HCT116 (cell line): ENCODE measurements at regions not wholly inside any gene's neighbourhood (a gene's known extent, or its start where the extent isn't known, plus 50 kb on each side); places are given as distances from the start of the nearest gene placed in this dataset.

ENCODE experiments used
- ATAC-seq: fragments of 200-7000 bp; cut with Tn5 transposase; 2 replicates; pipeline ENCODE4 v1.9.1; 2020; ENCODE audit warnings: mild to moderate bottlenecking, moderate library complexity
- BruUV-seq: library from RNA; stranded (reverse); fragments of 400-500 nt; replicated peaks from 2 replicates; lab custom pipeline; 2021; lab: Mats Ljungman, UMichigan
- CTCF ChIA-PET: fragments of 300-600 bp; sonication (Branson Sonifier 250); formaldehyde crosslinking; loops from one replicate; lab custom pipeline; 2021; ENCODE audit warnings: antibody characterized with exemption; lab: Charles Lee
- POLR2A ChIA-PET: fragments of 300-600, 350-600 bp; sonication (Branson Sonifier 250); formaldehyde crosslinking; loops from one replicate; lab custom pipeline; 2021; ENCODE audit warnings: antibody characterized with exemption; lab: Charles Lee
- RAD21 ChIA-PET, 2 experiments: fragments of 300-600 bp; sonication (Branson Sonifier 250); formaldehyde crosslinking; loops; one replicate each; lab custom pipeline; 2023; ENCODE audit warnings: low total read pairs in 2 of 2; ENCODE audit not compliant: uncharacterized antibody in 2 of 2, unreplicated experiment in 2 of 2, low non-redundant PET in 1 of 2; lab: Charles Lee
- DNase-seq: peaks from one replicate; pipeline ENCODE4 v3.0.0-alpha.2; 2010; ENCODE audit warnings: low read depth, low spot score
- H2AFZ ChIP-seq: fragments of 200-600 bp; shearing (Covaris generic), sonication (generic); 2 replicates; pipeline ENCODE4 v1.6.1; 2017; ENCODE audit warnings: low read depth, mixed run types, mixed read lengths, antibody characterized with exemption, low read length; ENCODE audit not compliant: poor library complexity, severe bottlenecking
- H3K27ac ChIP-seq: 2 replicates; pipeline ENCODE4 v1.5.1; 2012; ENCODE audit warnings: low read depth, low read length
- H3K27me3 ChIP-seq: fragments of 200-600 bp; sonication (generic); 2 replicates; pipeline ENCODE4 v1.6.1; 2016; ENCODE audit warnings: mixed run types, low read length, mixed read lengths; ENCODE audit not compliant: insufficient read depth
- H3K36me3 ChIP-seq, 2 experiments: fragments of 200-500 bp in 1 of 2; fragments of 200-600 bp in 1 of 2; sonication (Bioruptor generic) in 1 of 2; sonication (generic) in 1 of 2; 2 replicates each; pipeline versions ENCODE4 v1.5.1 to v1.6.1; 2014 to 2016; ENCODE audit warnings: low read length in 2 of 2, inconsistent platforms in 1 of 2, mixed read lengths in 1 of 2, mixed run types in 1 of 2; ENCODE audit not compliant: insufficient read depth in 2 of 2, control insufficient read depth in 1 of 2
- H3K4me1 ChIP-seq, 2 experiments: fragments of 200-600 bp in 1 of 2; sonication (generic) in 1 of 2; 2 replicates each; pipeline versions ENCODE4 v1.5.1 to v1.6.1; 2012 to 2017; ENCODE audit warnings: low read length in 2 of 2, inconsistent platforms in 1 of 2, mild to moderate bottlenecking in 1 of 2, mixed read lengths in 1 of 2, mixed run types in 1 of 2, moderate library complexity in 1 of 2; ENCODE audit not compliant: insufficient read depth in 2 of 2, control insufficient read depth in 1 of 2
- H3K4me2 ChIP-seq: fragments of 200-600 bp; sonication (generic); 2 replicates; pipeline ENCODE4 v1.6.1; 2017; ENCODE audit warnings: mixed run types, low read length, mixed read lengths
- H3K4me3 ChIP-seq, 2 experiments: fragments of 200-600 bp in 1 of 2; sonication (generic) in 1 of 2; replicated peaks in 1 of 2; 2 replicates each; pipeline ENCODE4 v1.5.1; 2011 to 2016; ENCODE audit warnings: low read length in 2 of 2, control low read depth in 1 of 2, low read depth in 1 of 2, mild to moderate bottlenecking in 1 of 2, mixed read lengths in 1 of 2, mixed run types in 1 of 2
- H3K79me2 ChIP-seq: fragments of 200-600 bp; sonication (generic); 2 replicates; pipeline ENCODE4 v1.6.1; 2017; ENCODE audit warnings: mild to moderate bottlenecking, mixed run types, low read length, moderate library complexity, mixed read lengths; ENCODE audit not compliant: insufficient read depth
- H3K9ac ChIP-seq: fragments of 200-600 bp; sonication (generic); 2 replicates; pipeline ENCODE4 v1.6.1; 2016; ENCODE audit warnings: low read length, mixed read lengths
- H3K9me2 ChIP-seq: fragments of 200-600 bp; sonication (generic), shearing (Covaris generic); 2 replicates; pipeline ENCODE4 v1.6.1; 2017; ENCODE audit warnings: mixed run types, mild to moderate bottlenecking, moderate library complexity; ENCODE audit not compliant: insufficient read depth
- H3K9me3 ChIP-seq, 2 experiments: fragments of 200-500 bp in 1 of 2; fragments of 200-600 bp in 1 of 2; sonication (Bioruptor generic) in 1 of 2; sonication (generic) in 1 of 2; 2 replicates each; pipeline ENCODE4 v1.6.1; 2014 to 2017; ENCODE audit warnings: low read length in 2 of 2, mixed read lengths in 2 of 2, inconsistent platforms in 1 of 2, low read depth in 1 of 2, mild to moderate bottlenecking in 1 of 2, mixed run types in 1 of 2, moderate library complexity in 1 of 2; ENCODE audit not compliant: control insufficient read depth in 1 of 2, insufficient read depth in 1 of 2
- H4K20me1 ChIP-seq: fragments of 200-600 bp; sonication (generic), shearing (Covaris generic); 2 replicates; pipeline ENCODE4 v1.6.1; 2017; ENCODE audit warnings: mixed run types, mild to moderate bottlenecking, moderate library complexity; ENCODE audit not compliant: insufficient read depth
- CBX3 ChIP-seq: IDR thresholded peaks from 2 replicates; pipeline ENCODE4 v1.6.1; 2012; ENCODE audit warnings: low read depth
- CEBPB ChIP-seq: IDR thresholded peaks from 2 replicates; pipeline ENCODE4 v1.6.1; 2012; ENCODE audit warnings: low read depth
- ELF1 ChIP-seq: IDR thresholded peaks from 2 replicates; pipeline ENCODE4 v1.6.1; 2012; ENCODE audit warnings: low read depth, borderline replicate concordance
- EZH2 ChIP-seq: fragments of 200-600 bp; sonication (generic); IDR thresholded peaks from 2 replicates; pipeline ENCODE4 v1.6.1; 2017; ENCODE audit warnings: antibody characterized with exemption, mixed run types
- EZH2phosphoT487 ChIP-seq: fragments of 200-600 bp; IDR thresholded peaks from 2 replicates; pipeline ENCODE4 v1.6.1; 2018; ENCODE audit warnings: antibody characterized with exemption, borderline replicate concordance
- FOSL1 ChIP-seq: IDR thresholded peaks from 2 replicates; pipeline ENCODE4 v1.6.1; 2012; ENCODE audit warnings: low read depth
- JUND ChIP-seq: IDR thresholded peaks from 2 replicates; pipeline ENCODE4 v1.6.1; 2012
- POLR2A ChIP-seq: IDR thresholded peaks from 2 replicates; pipeline ENCODE4 v1.7.0; 2011; ENCODE audit warnings: borderline replicate concordance; ENCODE audit not compliant: insufficient read depth, insufficient read length; ENCODE audit errors: extremely low read depth
- POLR2AphosphoS5 ChIP-seq: IDR thresholded peaks from 2 replicates; pipeline ENCODE4 v1.6.1; 2011; ENCODE audit warnings: mild to moderate bottlenecking, low read depth, low read length, moderate library complexity
- RAD21 ChIP-seq: IDR thresholded peaks from 2 replicates; pipeline ENCODE4 v1.6.1; 2012; ENCODE audit warnings: low read depth, mild to moderate bottlenecking
- SIN3A ChIP-seq: IDR thresholded peaks from 2 replicates; pipeline ENCODE4 v1.6.1; 2012; ENCODE audit warnings: low read depth
- SP1 ChIP-seq: IDR thresholded peaks from 2 replicates; pipeline ENCODE4 v1.6.1; 2012; ENCODE audit warnings: low read depth
- SRF ChIP-seq: IDR thresholded peaks from 2 replicates; pipeline ENCODE4 v1.6.1; 2012; ENCODE audit warnings: low read depth
- TCF7L2 ChIP-seq: IDR thresholded peaks from 2 replicates; pipeline ENCODE4 v1.7.0; 2011; ENCODE audit warnings: borderline replicate concordance, inconsistent platforms; ENCODE audit not compliant: insufficient read depth, insufficient read length; ENCODE audit errors: extremely low read depth
- YY1 ChIP-seq: IDR thresholded peaks from 2 replicates; pipeline ENCODE4 v1.6.1; 2011; ENCODE audit warnings: low read length, low read depth, moderate library complexity, mild to moderate bottlenecking; ENCODE audit not compliant: insufficient replicate concordance; ENCODE audit errors: extremely low read depth
- ZFX ChIP-seq: fragments of 450-650 bp; IDR thresholded peaks from 2 replicates; pipeline ENCODE4 v1.6.1; 2017
- ZNF274 ChIP-seq: fragments of 200-500 bp; sonication (Bioruptor generic); IDR thresholded peaks from 2 replicates; pipeline ENCODE4 v1.6.1; 2014; ENCODE audit warnings: mild to moderate bottlenecking, low read depth, low read length, inconsistent platforms
- intact Hi-C: fragments of 100-400 bp; cut with micrococcal nuclease; formaldehyde crosslinking; loops from 2 replicates; pipeline ENCODE4 v1.10.0; 2022
- TF ChIP-seq, protein P1 (sequence below): IDR thresholded peaks from 2 replicates; pipeline ENCODE4 v1.6.1; 2011; ENCODE audit warnings: mild to moderate bottlenecking, low read length, moderate library complexity; ENCODE audit not compliant: insufficient replicate concordance; ENCODE audit errors: extremely low read depth
- TF ChIP-seq, protein P2 (sequence below), 3 experiments: fragments of 200-600 bp in 1 of 3; sonication (generic) in 1 of 3; IDR thresholded peaks in 2 of 3; conservative IDR thresholded peaks in 1 of 3; 2 replicates each; pipeline ENCODE4 v1.5.1; 2012 to 2017; ENCODE audit warnings: low read depth in 2 of 3, low read length in 2 of 3, antibody characterized with exemption in 1 of 3, borderline replicate concordance in 1 of 3, control low read depth in 1 of 3, mild to moderate bottlenecking in 1 of 3, mixed read lengths in 1 of 3, mixed run types in 1 of 3, moderate library complexity in 1 of 3; ENCODE audit not compliant: insufficient read depth in 1 of 3
- TF ChIP-seq, protein P3 (sequence below): IDR thresholded peaks from 2 replicates; pipeline ENCODE4 v1.6.1; 2012; ENCODE audit warnings: low read depth

DNA sequence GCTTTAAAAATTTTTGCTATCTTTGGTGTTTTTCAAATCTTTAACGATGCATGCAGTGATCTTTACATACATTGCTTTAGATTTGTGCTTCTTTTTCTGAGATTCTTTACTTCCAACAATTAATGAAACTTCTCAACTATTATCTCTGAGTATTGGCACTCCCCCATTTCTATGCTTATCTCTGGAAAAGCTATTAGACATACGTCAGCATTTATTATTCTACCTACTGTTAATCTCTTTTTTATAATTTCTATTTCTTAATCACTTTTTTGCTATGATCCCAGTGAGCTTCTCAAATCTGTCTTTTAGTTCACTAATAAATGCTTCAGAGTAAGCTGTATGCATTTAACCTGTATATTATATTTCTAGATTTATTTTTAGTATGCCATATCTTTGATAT is 264.2 kb upstream of the TFAP2D start (continued):
- TF ChIP-seq, protein P1, sequence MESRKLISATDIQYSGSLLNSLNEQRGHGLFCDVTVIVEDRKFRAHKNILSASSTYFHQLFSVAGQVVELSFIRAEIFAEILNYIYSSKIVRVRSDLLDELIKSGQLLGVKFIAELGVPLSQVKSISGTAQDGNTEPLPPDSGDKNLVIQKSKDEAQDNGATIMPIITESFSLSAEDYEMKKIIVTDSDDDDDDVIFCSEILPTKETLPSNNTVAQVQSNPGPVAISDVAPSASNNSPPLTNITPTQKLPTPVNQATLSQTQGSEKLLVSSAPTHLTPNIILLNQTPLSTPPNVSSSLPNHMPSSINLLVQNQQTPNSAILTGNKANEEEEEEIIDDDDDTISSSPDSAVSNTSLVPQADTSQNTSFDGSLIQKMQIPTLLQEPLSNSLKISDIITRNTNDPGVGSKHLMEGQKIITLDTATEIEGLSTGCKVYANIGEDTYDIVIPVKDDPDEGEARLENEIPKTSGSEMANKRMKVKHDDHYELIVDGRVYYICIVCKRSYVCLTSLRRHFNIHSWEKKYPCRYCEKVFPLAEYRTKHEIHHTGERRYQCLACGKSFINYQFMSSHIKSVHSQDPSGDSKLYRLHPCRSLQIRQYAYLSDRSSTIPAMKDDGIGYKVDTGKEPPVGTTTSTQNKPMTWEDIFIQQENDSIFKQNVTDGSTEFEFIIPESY, result no peak
- no peak for TF ChIP-seq POLR2AphosphoS5
- no peak for TF ChIP-seq CBX3
- no peak for TF ChIP-seq ELF1
- TF ChIP-seq SIN3A, result no peak
- no peak for TF ChIP-seq CEBPB
- TF ChIP-seq RAD21, result no peak
- TF ChIP-seq, protein P2, sequence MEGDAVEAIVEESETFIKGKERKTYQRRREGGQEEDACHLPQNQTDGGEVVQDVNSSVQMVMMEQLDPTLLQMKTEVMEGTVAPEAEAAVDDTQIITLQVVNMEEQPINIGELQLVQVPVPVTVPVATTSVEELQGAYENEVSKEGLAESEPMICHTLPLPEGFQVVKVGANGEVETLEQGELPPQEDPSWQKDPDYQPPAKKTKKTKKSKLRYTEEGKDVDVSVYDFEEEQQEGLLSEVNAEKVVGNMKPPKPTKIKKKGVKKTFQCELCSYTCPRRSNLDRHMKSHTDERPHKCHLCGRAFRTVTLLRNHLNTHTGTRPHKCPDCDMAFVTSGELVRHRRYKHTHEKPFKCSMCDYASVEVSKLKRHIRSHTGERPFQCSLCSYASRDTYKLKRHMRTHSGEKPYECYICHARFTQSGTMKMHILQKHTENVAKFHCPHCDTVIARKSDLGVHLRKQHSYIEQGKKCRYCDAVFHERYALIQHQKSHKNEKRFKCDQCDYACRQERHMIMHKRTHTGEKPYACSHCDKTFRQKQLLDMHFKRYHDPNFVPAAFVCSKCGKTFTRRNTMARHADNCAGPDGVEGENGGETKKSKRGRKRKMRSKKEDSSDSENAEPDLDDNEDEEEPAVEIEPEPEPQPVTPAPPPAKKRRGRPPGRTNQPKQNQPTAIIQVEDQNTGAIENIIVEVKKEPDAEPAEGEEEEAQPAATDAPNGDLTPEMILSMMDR (IDR thresholded peaks at IDR 0.05 in 2 of 3, conservative IDR thresholded peaks at IDR 0.05 in 1 of 3; ENCODE audit: borderline replicate concordance in 1 of 3, insufficient read depth in 1 of 3, low read depth in 2 of 3, low read length in 2 of 3), result no peak

DNA sequence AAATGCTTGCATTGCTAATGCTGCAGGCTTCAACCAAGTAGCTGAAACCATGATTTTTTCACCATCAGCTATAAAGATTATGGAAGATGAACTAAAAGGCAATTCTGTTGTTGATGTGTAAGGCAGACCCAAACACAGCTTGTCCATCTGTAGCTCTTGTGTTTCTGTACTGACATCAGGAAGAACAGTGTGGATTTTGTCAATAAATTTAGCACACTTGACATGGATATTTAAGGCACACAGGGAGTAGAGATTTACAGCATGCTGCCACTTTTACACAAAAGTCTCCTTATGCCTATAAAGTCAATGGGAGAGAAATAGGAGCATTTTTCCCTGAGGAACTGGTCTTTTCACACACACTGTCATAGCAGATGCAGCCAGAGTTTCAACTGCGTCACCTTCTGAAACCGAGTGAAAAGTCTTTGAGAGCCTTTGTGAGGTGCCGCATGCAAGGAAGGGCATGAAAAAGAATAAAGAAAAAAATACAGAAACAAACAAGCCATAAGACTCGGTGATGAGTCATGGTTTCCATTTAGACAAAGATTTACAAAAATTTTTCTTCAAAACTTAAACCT is 261.4 kb upstream of the TFAP2D start:
- Histone ChIP-seq H3K79me2 (no peaks in the 10 kb centered on the region), H3K9ac (no peak overlapping the region), H3K27ac (no peak overlapping the region), H3K4me3 (no peak overlapping the region), H3K27me3 (no peaks in the 10 kb centered on the region), H3K4me2 (no peak overlapping the region), H4K20me1 (no peaks in the 10 kb centered on the region), H3K4me1 (no peaks in the 10 kb centered on the region), H3K9me3 (peaks cover 0 to 10% of the 10 kb centered on the region in 2 experiments; a peak in 2 of 4 replicates), H3K36me3 (no peaks in the 10 kb centered on the region), H2AFZ (no peak overlapping the region), H3K9me2 (no peaks in the 10 kb centered on the region)
- no peak for DNase-seq
- no TSS peak for BruUV-seq
- intact Hi-C loops, result no loop called here
- no peak for ATAC-seq
- ChIA-PET POLR2A (no interaction called here), RAD21 (no interaction called here), CTCF (no interaction called here)
- TF ChIP-seq YY1, result no peak
- no peak for TF ChIP-seq EZH2
- no peak for TF ChIP-seq CBX3
- no peak for TF ChIP-seq FOSL1
- TF ChIP-seq TCF7L2, result no peak
- no peak for TF ChIP-seq POLR2A
- no peak for TF ChIP-seq JUND
- no peak for TF ChIP-seq POLR2AphosphoS5
- TF ChIP-seq, protein P3, sequence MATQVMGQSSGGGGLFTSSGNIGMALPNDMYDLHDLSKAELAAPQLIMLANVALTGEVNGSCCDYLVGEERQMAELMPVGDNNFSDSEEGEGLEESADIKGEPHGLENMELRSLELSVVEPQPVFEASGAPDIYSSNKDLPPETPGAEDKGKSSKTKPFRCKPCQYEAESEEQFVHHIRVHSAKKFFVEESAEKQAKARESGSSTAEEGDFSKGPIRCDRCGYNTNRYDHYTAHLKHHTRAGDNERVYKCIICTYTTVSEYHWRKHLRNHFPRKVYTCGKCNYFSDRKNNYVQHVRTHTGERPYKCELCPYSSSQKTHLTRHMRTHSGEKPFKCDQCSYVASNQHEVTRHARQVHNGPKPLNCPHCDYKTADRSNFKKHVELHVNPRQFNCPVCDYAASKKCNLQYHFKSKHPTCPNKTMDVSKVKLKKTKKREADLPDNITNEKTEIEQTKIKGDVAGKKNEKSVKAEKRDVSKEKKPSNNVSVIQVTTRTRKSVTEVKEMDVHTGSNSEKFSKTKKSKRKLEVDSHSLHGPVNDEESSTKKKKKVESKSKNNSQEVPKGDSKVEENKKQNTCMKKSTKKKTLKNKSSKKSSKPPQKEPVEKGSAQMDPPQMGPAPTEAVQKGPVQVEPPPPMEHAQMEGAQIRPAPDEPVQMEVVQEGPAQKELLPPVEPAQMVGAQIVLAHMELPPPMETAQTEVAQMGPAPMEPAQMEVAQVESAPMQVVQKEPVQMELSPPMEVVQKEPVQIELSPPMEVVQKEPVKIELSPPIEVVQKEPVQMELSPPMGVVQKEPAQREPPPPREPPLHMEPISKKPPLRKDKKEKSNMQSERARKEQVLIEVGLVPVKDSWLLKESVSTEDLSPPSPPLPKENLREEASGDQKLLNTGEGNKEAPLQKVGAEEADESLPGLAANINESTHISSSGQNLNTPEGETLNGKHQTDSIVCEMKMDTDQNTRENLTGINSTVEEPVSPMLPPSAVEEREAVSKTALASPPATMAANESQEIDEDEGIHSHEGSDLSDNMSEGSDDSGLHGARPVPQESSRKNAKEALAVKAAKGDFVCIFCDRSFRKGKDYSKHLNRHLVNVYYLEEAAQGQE, result no peak
- no peak for TF ChIP-seq EZH2phosphoT487
- no peak for TF ChIP-seq ZFX
- no peak for TF ChIP-seq ZNF274
- TF ChIP-seq SP1, result no peak
- TF ChIP-seq SRF, result no peak
